A549 (cell line): ENCODE measurements at regions not wholly inside any gene's neighbourhood (a gene's known extent, or its start where the extent isn't known, plus 50 kb on each side); places are given as distances from the start of the nearest gene placed in this dataset.

Experiments
- ATAC-seq, 2 experiments: fragments of 200-7000 bp in 1 of 2; fragments of >200 bp in 1 of 2; cut with Nextera tagmentation in 1 of 2; cut with Tn5 transposase in 1 of 2; 3 replicates each; pipeline versions ENCODE4 v1.8.0 to v1.9.1; 2018 to 2020; ENCODE audit warnings: mild to moderate bottlenecking in 1 of 2, moderate library complexity in 1 of 2
- CTCF ChIA-PET: fragments of 300-600 bp; sonication (Branson Sonifier 250); formaldehyde crosslinking; extraction: SDS; loops from one replicate; lab custom pipeline; 2021; ENCODE audit warnings: antibody characterized with exemption, inconsistent platforms; lab: Yijun Ruan, JAX
- POLR2A ChIA-PET: fragments of 350-600 bp; formaldehyde crosslinking; extraction: SDS; loops from one replicate; lab custom pipeline; 2021; ENCODE audit warnings: antibody characterized with exemption, inconsistent platforms; lab: Yijun Ruan, JAX
- DNase-seq, 2 experiments: peaks; one replicate each; pipeline versions ENCODE4 v3.0.0 to v3.0.0-alpha.2; 2011 to 2016; ENCODE audit warnings: low read depth in 1 of 2, low spot score in 1 of 2
- FAIRE-seq: peaks from 2 replicates; lab custom pipeline; 2011; peaks lifted over from hg19 to GRCh38; lab: Jason Lieb, UNC
- H3K27ac ChIP-seq, 2 experiments: fragments of >200 bp; sonication (Bioruptor Twin); formaldehyde crosslinking; 3 replicates each; pipeline ENCODE4 v1.5.1; 2016 to 2017
- H3K4me1 ChIP-seq: fragments of >200 bp; sonication (Bioruptor Twin); formaldehyde crosslinking; 3 replicates; pipeline ENCODE4 v1.6.1; 2016
- H3K4me2 ChIP-seq: fragments of >200 bp; sonication (Bioruptor Twin); formaldehyde crosslinking; 3 replicates; pipeline ENCODE4 v1.6.1; 2016
- H3K4me3 ChIP-seq: fragments of >200 bp; sonication (Bioruptor Twin); formaldehyde crosslinking; 3 replicates; pipeline ENCODE4 v1.5.1; 2016
- H3K9me3 ChIP-seq: fragments of >200 bp; sonication (Bioruptor Twin); formaldehyde crosslinking; 3 replicates; pipeline ENCODE4 v1.6.1; 2016
- BCL3 ChIP-seq: fragments of >200 bp; sonication (Bioruptor Twin); formaldehyde crosslinking; IDR thresholded peaks from 3 replicates; pipeline ENCODE4 v1.6.1; 2016
- CBX2 ChIP-seq: fragments of 200-600 bp; sonication (generic); IDR thresholded peaks from 2 replicates; pipeline ENCODE4 v1.6.1; 2016; ENCODE audit warnings: low read depth, mild to moderate bottlenecking, borderline replicate concordance
- CEBPB ChIP-seq, 2 experiments: fragments of >200 bp in 1 of 2; sonication (Bioruptor Twin) in 1 of 2; formaldehyde crosslinking in 1 of 2; IDR thresholded peaks; 2 replicates each; pipeline ENCODE4 v1.6.1; 2012 to 2016
- CHD2 ChIP-seq: fragments of 150-350 bp; IDR thresholded peaks from 2 replicates; pipeline ENCODE4 v1.6.1; 2014; ENCODE audit warnings: low read length; ENCODE audit not compliant: partially characterized antibody
- E2F6 ChIP-seq: IDR thresholded peaks from 2 replicates; pipeline ENCODE4 v1.6.1; 2012; ENCODE audit warnings: low read depth, borderline replicate concordance
- ESRRA ChIP-seq: fragments of 150-350 bp; IDR thresholded peaks from 2 replicates; pipeline ENCODE4 v1.6.1; 2014; ENCODE audit warnings: mild to moderate bottlenecking, low read length, borderline replicate concordance
- FOSB ChIP-seq: fragments of 250-450 bp; sonication (Bioruptor Pico); IDR thresholded peaks from 2 replicates; pipeline ENCODE4 v1.5.0; 2020; ENCODE audit warnings: mild to moderate bottlenecking, moderate library complexity
- FOSL2 ChIP-seq, 2 experiments: fragments of 450-650 bp in 1 of 2; fragments of >200 bp in 1 of 2; sonication (Bioruptor Twin) in 1 of 2; formaldehyde crosslinking; IDR thresholded peaks; 2 replicates each; pipeline versions ENCODE4 v1.5.0 to v1.6.1; 2016 to 2020; ENCODE audit warnings: mild to moderate bottlenecking in 1 of 2, moderate library complexity in 1 of 2
- FOXS1 ChIP-seq: fragments of 250-450 bp; sonication (Bioruptor Pico); IDR thresholded peaks from 2 replicates; pipeline ENCODE4 v1.5.0; 2020; ENCODE audit warnings: mild to moderate bottlenecking, moderate library complexity
- HOXA7 ChIP-seq: fragments of 250-450 bp; sonication (Bioruptor Pico); IDR thresholded peaks from 2 replicates; pipeline ENCODE4 v1.5.0; 2020; ENCODE audit warnings: mild to moderate bottlenecking, moderate library complexity
- HOXB13 ChIP-seq: fragments of 250-450 bp; sonication (Bioruptor Pico); IDR thresholded peaks from 2 replicates; pipeline ENCODE4 v1.5.0; 2020; ENCODE audit warnings: low read depth, mild to moderate bottlenecking, moderate library complexity
- JUN ChIP-seq, 2 experiments: fragments of >200 bp; sonication (Bioruptor Twin); formaldehyde crosslinking; IDR thresholded peaks; 2 replicates in 1 of 2; 3 replicates in 1 of 2; pipeline ENCODE4 v1.6.1; 2016 to 2017
- NFE2L2 ChIP-seq: fragments of 150-350 bp; conservative IDR thresholded peaks from 2 replicates; pipeline ENCODE4 v1.6.1; 2014; ENCODE audit warnings: low read length
- NR3C1 ChIP-seq: fragments of >200 bp; sonication (Bioruptor Twin); formaldehyde crosslinking; IDR thresholded peaks from 3 replicates; pipeline ENCODE4 v1.6.1; 2017
- PBX3 ChIP-seq: IDR thresholded peaks from 2 replicates; pipeline ENCODE4 v1.6.1; 2012
- POLR2AphosphoS2 ChIP-seq: conservative IDR thresholded peaks from 2 replicates; pipeline ENCODE4 v1.6.1; 2012; ENCODE audit warnings: low read length, improper control_type of control experiment, inconsistent platforms
- RAD21 ChIP-seq, 2 experiments: fragments of >200 bp in 1 of 2; sonication (Bioruptor Twin) in 1 of 2; formaldehyde crosslinking in 1 of 2; IDR thresholded peaks in 1 of 2; conservative IDR thresholded peaks in 1 of 2; 2 replicates in 1 of 2; 3 replicates in 1 of 2; pipeline ENCODE4 v1.6.1; 2012 to 2018; ENCODE audit warnings: inconsistent platforms in 1 of 2
- RARB ChIP-seq: fragments of 250-450 bp; sonication (Bioruptor Pico); IDR thresholded peaks from 2 replicates; pipeline ENCODE4 v1.8.0; 2021; ENCODE audit warnings: mild to moderate bottlenecking, moderate library complexity
- RFX5 ChIP-seq: fragments of 450-650 bp; IDR thresholded peaks from 2 replicates; pipeline ENCODE4 v1.7.1; 2014; ENCODE audit warnings: antibody characterized with exemption, mild to moderate bottlenecking, moderate library complexity
- SMC3 ChIP-seq: fragments of >200 bp; sonication (Bioruptor Twin); formaldehyde crosslinking; IDR thresholded peaks from 3 replicates; pipeline ENCODE4 v1.6.1; 2018; ENCODE audit warnings: inconsistent platforms
- TFCP2L1 ChIP-seq: fragments of 250-450 bp; sonication (Bioruptor Pico); IDR thresholded peaks from 2 replicates; pipeline ENCODE4 v1.5.0; 2021; ENCODE audit warnings: mild to moderate bottlenecking
- ZC3H11A ChIP-seq: fragments of 450-650 bp; IDR thresholded peaks from 2 replicates; pipeline ENCODE4 v1.6.1; 2014; ENCODE audit warnings: antibody characterized with exemption, mild to moderate bottlenecking
- WGBS: methylation state at CpG from one replicate; pipeline ENCODE4 v1.1.6; 2017; ENCODE audit errors: missing lambda C conversion rate; 5-methylcytosine and 5-hydroxymethylcytosine counted together
- TF ChIP-seq, protein P1 (sequence below): IDR thresholded peaks from 2 replicates; pipeline ENCODE4 v1.6.1; 2012
- TF ChIP-seq, protein P2 (sequence below): fragments of 250-450 bp; sonication (Bioruptor Pico); IDR thresholded peaks from 2 replicates; pipeline ENCODE4 v1.5.0; 2020; ENCODE audit warnings: low read depth, mild to moderate bottlenecking, moderate library complexity

- POLR2A ChIA-PET, result no interaction called here
- TF ChIP-seq FOSB, result no peak
- TF ChIP-seq NR3C1, result no peak
- no peak for TF ChIP-seq CEBPB (IDR thresholded peaks at IDR 0.05)
- TF ChIP-seq RFX5, result no peak
- no peak for TF ChIP-seq BCL3
- no peak for TF ChIP-seq FOSL2 (IDR thresholded peaks at IDR 0.05)
- TF ChIP-seq FOSL2 (CRISPR knock-in tag; IDR thresholded peaks at IDR 0.05), result no peak
- TF ChIP-seq POLR2AphosphoS2, result no peak
- no peak for TF ChIP-seq JUN (IDR thresholded peaks at IDR 0.05)
- TF ChIP-seq, protein P1, sequence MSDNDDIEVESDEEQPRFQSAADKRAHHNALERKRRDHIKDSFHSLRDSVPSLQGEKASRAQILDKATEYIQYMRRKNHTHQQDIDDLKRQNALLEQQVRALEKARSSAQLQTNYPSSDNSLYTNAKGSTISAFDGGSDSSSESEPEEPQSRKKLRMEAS, result no peak
- TF ChIP-seq HOXB13, result no peak
- no peak for TF ChIP-seq FOXS1
- TF ChIP-seq TFCP2L1 (CRISPR knock-in tag), result no peak
- TF ChIP-seq PBX3, result no peak
- TF ChIP-seq E2F6, result no peak
- TF ChIP-seq RAD21 (conservative IDR thresholded peaks at IDR 0.05 in 1 of 2, IDR thresholded peaks at IDR 0.05 in 1 of 2), result no peak
- Histone ChIP-seq H3K27ac (no peak overlapping the region), H3K4me1 (no peaks in the 10 kb centered on the region), H3K4me2 (no peak overlapping the region), H3K9me3 (no peaks in the 10 kb centered on the region), H3K4me3 (no peak overlapping the region)
- FAIRE-seq (no peak), DNase-seq (no peak), ATAC-seq (no peak)
- CTCF ChIA-PET, result no interaction called here
- 59% methylated on average over 2 of the region's 2 CpGs for WGBS
These were observed 420.5 kb downstream of the GXYLT1 start for GRCh38 chr12:41724216-41724615.

DNA sequence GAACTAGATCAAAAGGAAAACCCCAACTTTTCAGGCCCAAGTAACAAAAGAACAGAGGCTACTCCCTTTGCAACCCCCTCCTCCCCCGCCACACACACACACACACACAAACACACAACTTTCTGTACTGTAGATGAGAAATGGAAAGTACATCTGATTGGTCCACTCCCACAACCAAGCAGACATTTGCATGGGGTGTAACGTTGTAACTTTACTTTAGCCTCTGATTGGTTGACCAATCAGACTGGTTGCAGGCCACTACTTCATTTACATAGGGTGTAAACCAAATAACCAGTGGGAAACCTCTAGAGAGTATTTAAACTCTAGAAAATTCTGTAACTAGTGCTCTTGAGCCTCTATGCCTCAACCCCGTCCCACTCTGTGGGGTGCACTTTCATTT, 425.5 kb downstream of the GXYLT1 start:
- FAIRE-seq, result no peak
- Histone ChIP-seq H3K4me3 (no peak overlapping the region), H3K4me2 (no peak overlapping the region), H3K4me1 (no peaks in the 10 kb centered on the region), H3K27ac (no peak overlapping the region), H3K9me3 (no peaks in the 10 kb centered on the region)
- WGBS, result 39% methylated on average over 3 of the region's 3 CpGs
- ChIA-PET POLR2A (no interaction called here), CTCF (no interaction called here)
- no peak for DNase-seq
- ATAC-seq, result no peak
- TF ChIP-seq RAD21 (conservative IDR thresholded peaks at IDR 0.05 in 1 of 2, IDR thresholded peaks at IDR 0.05 in 1 of 2) (no peak), ESRRA (no peak), ZC3H11A (no peak)
- TF ChIP-seq, protein P2, sequence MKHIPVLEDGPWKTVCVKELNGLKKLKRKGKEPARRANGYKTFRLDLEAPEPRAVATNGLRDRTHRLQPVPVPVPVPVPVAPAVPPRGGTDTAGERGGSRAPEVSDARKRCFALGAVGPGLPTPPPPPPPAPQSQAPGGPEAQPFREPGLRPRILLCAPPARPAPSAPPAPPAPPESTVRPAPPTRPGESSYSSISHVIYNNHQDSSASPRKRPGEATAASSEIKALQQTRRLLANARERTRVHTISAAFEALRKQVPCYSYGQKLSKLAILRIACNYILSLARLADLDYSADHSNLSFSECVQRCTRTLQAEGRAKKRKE, result no peak

GRCh38 chr12:41715256-41715655, 429.4 kb downstream of the GXYLT1 start:
- DNase-seq (no peak), FAIRE-seq (no peak), ATAC-seq (no peak)
- no peak for TF ChIP-seq RARB (CRISPR knock-in tag)
- TF ChIP-seq CHD2, result no peak
- no peak for TF ChIP-seq NFE2L2
- no peak for TF ChIP-seq JUN (IDR thresholded peaks at IDR 0.05)
- no peak for TF ChIP-seq HOXA7 (CRISPR knock-in tag)
- TF ChIP-seq SMC3, result no peak
- TF ChIP-seq CBX2, result no peak
- Histone ChIP-seq H3K27ac (no peak overlapping the region), H3K4me3 (no peak overlapping the region), H3K4me1 (peaks cover 3% of the 10 kb centered on the region), H3K4me2 (no peak overlapping the region), H3K9me3 (no peaks in the 10 kb centered on the region)
- ChIA-PET POLR2A (no interaction called here), CTCF (no interaction called here)
- WGBS, result 58% methylated on average over 3 of the region's 3 CpGs
